Peyer's patch (tissue), 4 donors: ENCODE measurements at regions not wholly inside any gene's neighbourhood (a gene's known extent, or its start where the extent isn't known, plus 50 kb on each side); places are given as distances from the start of the nearest gene placed in this dataset.

Source experiments
- DNase-seq, 3 donors: peaks; one replicate each; pipeline ENCODE4 v3.0.0-alpha.2; 2017 to 2019
- H3K27ac ChIP-seq, 4 donors: fragments of 200-600 bp; sonication (generic); one replicate each; pipeline ENCODE4 v1.5.1; 2016 to 2019
- H3K27me3 ChIP-seq, 2 donors: fragments of 200-600 bp; sonication (generic); one replicate each; pipeline ENCODE4 v1.5.1; 2019
- H3K36me3 ChIP-seq, 3 donors: fragments of 200-600 bp; sonication (generic); one replicate each; pipeline ENCODE4 v1.5.1; 2016 to 2019
- H3K4me1 ChIP-seq, 4 donors: fragments of 200-600 bp; sonication (generic); one replicate each; pipeline ENCODE4 v1.5.1; 2016 to 2019
- H3K4me3 ChIP-seq, 4 donors: fragments of 200-600 bp; sonication (generic); 1 replicate in 3 of 4; 2 replicates in 1 of 4; pipeline ENCODE4 v1.5.1; 2016 to 2019; ENCODE audit warnings: mild to moderate bottlenecking in 1 of 4
- H3K9me3 ChIP-seq, 4 donors: fragments of 200-600 bp; sonication (generic); one replicate each; pipeline ENCODE4 v1.5.1; 2016 to 2019; ENCODE audit warnings: mild to moderate bottlenecking in 1 of 4
- POLR2A ChIP-seq, 2 donors: fragments of 450-650 bp; IDR thresholded peaks; one replicate each; pipeline ENCODE4 v1.5.1; 2017; ENCODE audit warnings: antibody characterized with exemption in 2 of 2, mild to moderate bottlenecking in 2 of 2, moderate library complexity in 2 of 2
- TF ChIP-seq, protein P1 (sequence below), 6 experiments: fragments of 450-650 bp in 4 of 6; fragments of 200-600 bp in 2 of 6; sonication (generic) in 1 of 6; IDR thresholded peaks; one replicate each; pipeline ENCODE4 v1.5.1; 2017 to 2019; ENCODE audit warnings: antibody characterized with exemption in 6 of 6, mild to moderate bottlenecking in 3 of 6, moderate library complexity in 1 of 6

DNA sequence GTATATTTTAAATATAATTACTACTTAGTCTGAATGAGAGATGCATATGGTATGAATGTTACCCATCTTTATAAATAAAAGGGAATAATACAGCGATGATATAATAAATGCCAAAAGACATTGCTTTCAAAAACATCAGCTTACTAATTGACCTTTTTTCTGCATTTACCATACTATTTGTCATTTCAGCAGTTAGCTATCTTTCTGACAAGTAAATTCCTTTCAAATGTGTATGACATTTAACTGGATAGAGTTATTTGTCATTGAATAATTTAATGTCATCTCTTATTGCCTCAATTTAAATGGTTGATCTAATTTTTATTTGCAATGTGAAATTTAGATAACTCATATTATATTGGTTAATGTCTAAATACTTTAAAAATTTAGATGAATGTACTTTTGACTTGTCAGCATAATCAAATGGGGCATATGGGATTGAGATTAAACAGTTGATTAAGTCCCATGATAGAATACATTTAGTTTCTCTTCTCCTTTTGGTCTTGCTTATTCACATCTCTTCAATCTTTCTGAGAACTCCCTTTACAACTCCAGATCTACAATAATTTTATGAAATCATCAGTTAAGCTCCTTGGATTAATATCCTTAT, 350.9 kb downstream of the PCDH18 start:
- Histone ChIP-seq H3K27me3 (no peaks in the 10 kb centered on the region), H3K9me3 (no peaks in the 10 kb centered on the region), H3K4me1 (no peaks in the 10 kb centered on the region), H3K36me3 (no peaks in the 10 kb centered on the region), H3K4me3 (no peak overlapping the region), H3K27ac (no peak overlapping the region)
- DNase-seq, result no peak
- TF ChIP-seq, protein P1, sequence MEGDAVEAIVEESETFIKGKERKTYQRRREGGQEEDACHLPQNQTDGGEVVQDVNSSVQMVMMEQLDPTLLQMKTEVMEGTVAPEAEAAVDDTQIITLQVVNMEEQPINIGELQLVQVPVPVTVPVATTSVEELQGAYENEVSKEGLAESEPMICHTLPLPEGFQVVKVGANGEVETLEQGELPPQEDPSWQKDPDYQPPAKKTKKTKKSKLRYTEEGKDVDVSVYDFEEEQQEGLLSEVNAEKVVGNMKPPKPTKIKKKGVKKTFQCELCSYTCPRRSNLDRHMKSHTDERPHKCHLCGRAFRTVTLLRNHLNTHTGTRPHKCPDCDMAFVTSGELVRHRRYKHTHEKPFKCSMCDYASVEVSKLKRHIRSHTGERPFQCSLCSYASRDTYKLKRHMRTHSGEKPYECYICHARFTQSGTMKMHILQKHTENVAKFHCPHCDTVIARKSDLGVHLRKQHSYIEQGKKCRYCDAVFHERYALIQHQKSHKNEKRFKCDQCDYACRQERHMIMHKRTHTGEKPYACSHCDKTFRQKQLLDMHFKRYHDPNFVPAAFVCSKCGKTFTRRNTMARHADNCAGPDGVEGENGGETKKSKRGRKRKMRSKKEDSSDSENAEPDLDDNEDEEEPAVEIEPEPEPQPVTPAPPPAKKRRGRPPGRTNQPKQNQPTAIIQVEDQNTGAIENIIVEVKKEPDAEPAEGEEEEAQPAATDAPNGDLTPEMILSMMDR (IDR thresholded peaks at IDR 0.05), result no peak
- TF ChIP-seq POLR2A (IDR thresholded peaks at IDR 0.05), result no peak

DNA sequence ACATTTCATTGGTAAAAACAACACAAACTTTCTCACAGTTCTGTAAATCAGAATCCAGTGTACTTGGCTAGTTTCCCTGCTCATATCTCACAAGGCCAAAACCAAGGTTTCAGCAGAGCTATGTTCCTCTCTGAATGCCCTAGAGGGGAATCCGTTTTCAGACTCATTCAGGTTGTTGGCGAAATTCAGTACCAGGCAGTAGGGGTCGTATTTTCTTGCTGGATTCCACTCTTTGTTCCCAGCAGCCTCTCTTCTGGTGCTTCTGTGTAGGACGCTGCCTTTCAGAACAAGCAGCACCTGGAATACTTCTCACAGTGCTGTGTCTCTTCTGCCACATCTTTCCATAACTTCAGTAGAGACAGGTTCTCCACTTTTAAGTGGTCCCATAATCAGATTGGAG, 351.9 kb downstream of the PCDH18 start:
- no peak for DNase-seq
- Histone ChIP-seq H3K4me3 (no peak overlapping the region), H3K9me3 (no peaks in the 10 kb centered on the region), H3K27me3 (no peaks in the 10 kb centered on the region), H3K36me3 (no peaks in the 10 kb centered on the region), H3K27ac (no peak overlapping the region), H3K4me1 (no peaks in the 10 kb centered on the region)
- TF ChIP-seq POLR2A (IDR thresholded peaks at IDR 0.05), result no peak
- TF ChIP-seq, protein P1 (IDR thresholded peaks at IDR 0.05), result no peak

DNA sequence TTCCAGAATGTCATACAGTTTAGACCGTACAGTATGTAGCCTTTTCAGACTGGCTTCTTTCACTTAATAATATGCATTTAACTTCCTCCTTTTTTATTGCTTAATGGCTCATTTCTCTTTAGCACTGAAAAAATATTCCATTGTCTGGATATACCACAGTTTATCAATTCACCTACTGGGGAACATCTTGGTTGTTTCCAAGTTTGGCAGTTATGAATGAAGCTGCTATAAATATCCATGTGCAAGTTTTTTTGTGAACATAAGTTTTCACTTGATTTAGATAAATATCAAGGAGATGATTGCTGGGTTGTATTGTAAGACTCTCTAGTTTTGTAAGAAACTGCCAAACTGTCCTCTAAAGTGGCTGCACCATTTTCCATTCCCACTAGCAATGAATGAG, 375.5 kb downstream of the PCDH18 start:
- no peak for DNase-seq

DNA sequence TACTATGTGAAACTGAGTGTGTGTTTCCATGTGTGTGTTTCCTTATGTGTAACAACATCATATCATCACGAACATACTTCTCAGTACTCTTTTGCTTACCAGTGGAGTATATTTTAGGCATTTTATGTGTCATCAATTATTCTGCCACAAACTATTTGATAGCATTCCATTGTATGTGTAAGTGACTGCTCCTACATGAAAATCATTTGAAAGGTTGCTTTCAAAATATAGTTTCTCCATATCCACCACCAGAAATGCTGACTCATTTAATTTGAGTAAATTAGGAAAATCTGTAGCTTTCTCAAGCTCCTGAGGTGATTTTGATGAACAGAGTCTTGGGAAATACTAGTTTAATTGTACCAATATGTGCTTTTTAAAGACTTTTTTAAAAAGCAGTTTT, 376.2 kb downstream of the PCDH18 start:
- Histone ChIP-seq H3K4me3 (no peak overlapping the region), H3K36me3 (no peaks in the 10 kb centered on the region), H3K4me1 (no peaks in the 10 kb centered on the region), H3K9me3 (no peaks in the 10 kb centered on the region), H3K27me3 (no peaks in the 10 kb centered on the region), H3K27ac (no peak overlapping the region)
- no peak for DNase-seq
- no peak for TF ChIP-seq POLR2A (IDR thresholded peaks at IDR 0.05)
- TF ChIP-seq, protein P1 (IDR thresholded peaks at IDR 0.05), result no peak

More for the DNA sequence above, 375.5 kb downstream of the PCDH18 start:
- H3K36me3 ChIP-seq, result no peaks in the 10 kb centered on the region
- no peaks in the 10 kb centered on the region for H3K9me3 ChIP-seq
- TF ChIP-seq POLR2A (IDR thresholded peaks at IDR 0.05), result no peak
- TF ChIP-seq, protein P1 (IDR thresholded peaks at IDR 0.05), result no peak
- no peaks in the 10 kb centered on the region for H3K27me3 ChIP-seq
- H3K4me3 ChIP-seq, result no peak overlapping the region
- no peaks in the 10 kb centered on the region for H3K4me1 ChIP-seq
- no peak overlapping the region for H3K27ac ChIP-seq

DNA sequence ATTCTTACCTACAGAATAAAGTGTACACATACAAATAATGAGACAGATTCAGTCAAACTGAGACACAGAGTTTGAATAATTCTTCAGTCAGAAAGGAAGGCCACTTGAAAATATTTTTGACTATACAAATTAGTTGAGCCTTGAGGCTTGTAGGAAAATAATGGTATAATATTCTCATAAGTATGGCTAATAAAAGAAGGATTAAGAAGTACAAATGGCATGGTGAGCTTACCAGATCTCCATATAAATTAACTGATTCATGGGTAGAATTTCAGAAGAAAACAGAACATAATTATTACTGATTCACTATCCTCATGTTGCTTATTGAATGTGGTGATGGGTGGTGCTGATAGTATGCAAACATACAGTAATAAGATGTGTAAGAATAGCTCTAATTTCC, 401.1 kb downstream of the PCDH18 start:
- Histone ChIP-seq H3K4me3 (no peak overlapping the region), H3K27ac (no peak overlapping the region), H3K27me3 (no peaks in the 10 kb centered on the region), H3K36me3 (no peaks in the 10 kb centered on the region), H3K4me1 (no peaks in the 10 kb centered on the region), H3K9me3 (no peaks in the 10 kb centered on the region)
- no peak for DNase-seq
- TF ChIP-seq, protein P1 (IDR thresholded peaks at IDR 0.05), result no peak
- no peak for TF ChIP-seq POLR2A (IDR thresholded peaks at IDR 0.05)

DNA sequence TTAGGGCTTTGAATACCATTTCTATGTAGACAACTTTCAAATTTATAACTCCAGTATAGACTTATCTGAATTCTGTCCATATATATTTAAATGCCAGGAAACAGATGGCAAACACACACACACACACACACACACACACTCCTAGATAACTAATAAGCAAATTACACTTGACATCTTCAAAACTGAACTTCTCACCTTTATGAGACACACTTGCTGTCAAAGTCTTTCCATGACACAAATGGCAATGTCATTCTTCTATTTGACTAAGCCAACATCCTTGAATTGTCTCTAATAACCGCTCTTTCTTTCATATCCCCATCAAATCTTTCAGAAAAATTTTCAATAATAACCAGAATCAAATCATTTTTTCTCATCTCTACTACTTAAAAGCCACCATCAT, 402.4 kb downstream of the PCDH18 start:
- H3K4me3 ChIP-seq, result no peak overlapping the region
- H3K36me3 ChIP-seq, result no peaks in the 10 kb centered on the region
- no peak for TF ChIP-seq POLR2A (IDR thresholded peaks at IDR 0.05)
- TF ChIP-seq, protein P1 (IDR thresholded peaks at IDR 0.05), result no peak
- no peaks in the 10 kb centered on the region for H3K4me1 ChIP-seq
- H3K27me3 ChIP-seq, result no peaks in the 10 kb centered on the region
- H3K27ac ChIP-seq, result no peak overlapping the region
- no peak for DNase-seq
- H3K9me3 ChIP-seq, result no peaks in the 10 kb centered on the region
